Spleen (tissue), 11 donors: ENCODE measurements at regions not wholly inside any gene's neighbourhood (a gene's known extent, or its start where the extent isn't known, plus 50 kb on each side); places are given as distances from the start of the nearest gene placed in this dataset.

Experiments used
- DNase-seq: peaks from one replicate; pipeline ENCODE4 v3.0.0-alpha.2; 2020
- H3K27ac ChIP-seq, 8 donors: fragments of 200-600 bp; sonication (generic) in 7 of 8; 1 replicate in 4 of 8; 2 replicates in 4 of 8; pipeline versions ENCODE4 v1.5.0 to v1.8.0; 2016 to 2021; ENCODE audit warnings: inconsistent platforms in 4 of 8, mild to moderate bottlenecking in 4 of 8, moderate library complexity in 1 of 8
- H3K27me3 ChIP-seq, 7 donors: fragments of 200-600 bp; sonication (generic) in 6 of 7; replicated peaks in 1 of 7; 1 replicate in 4 of 7; 2 replicates in 3 of 7; pipeline versions ENCODE4 v1.5.0 to v1.8.0; 2016 to 2021; ENCODE audit warnings: inconsistent platforms in 3 of 7, mild to moderate bottlenecking in 1 of 7
- H3K36me3 ChIP-seq, 6 donors: fragments of 200-600 bp; sonication (generic) in 5 of 6; 1 replicate in 4 of 6; 2 replicates in 2 of 6; pipeline versions ENCODE4 v1.5.0 to v1.8.0; 2016 to 2021; ENCODE audit warnings: inconsistent platforms in 2 of 6
- H3K4me1 ChIP-seq, 6 donors: fragments of 200-600 bp; sonication (generic) in 5 of 6; 1 replicate in 3 of 6; 2 replicates in 3 of 6; pipeline versions ENCODE4 v1.5.0 to v1.8.0; 2016 to 2021; ENCODE audit warnings: inconsistent platforms in 3 of 6
- H3K4me3 ChIP-seq, 8 donors: fragments of 200-600 bp; sonication (generic) in 7 of 8; 1 replicate in 4 of 8; 2 replicates in 4 of 8; pipeline versions ENCODE4 v1.5.0 to v1.8.0; 2016 to 2021; ENCODE audit warnings: inconsistent platforms in 4 of 8, mild to moderate bottlenecking in 4 of 8, moderate library complexity in 2 of 8
- H3K9me3 ChIP-seq, 8 donors: fragments of 200-600 bp; sonication (generic) in 7 of 8; 1 replicate in 4 of 8; 2 replicates in 4 of 8; pipeline versions ENCODE4 v1.5.0 to v1.8.0; 2016 to 2021; ENCODE audit warnings: inconsistent platforms in 4 of 8
- CTCF ChIP-seq, 11 experiments: fragments of 200-600 bp in 7 of 11; fragments of 450-650 bp in 4 of 11; sonication (generic) in 4 of 11; IDR thresholded peaks in 8 of 11; conservative IDR thresholded peaks in 3 of 11; 1 replicate in 7 of 11; 2 replicates in 4 of 11; pipeline versions ENCODE4 v1.4.0 to v1.8.0; 2016 to 2021; ENCODE audit warnings: antibody characterized with exemption in 11 of 11, inconsistent platforms in 4 of 11, mild to moderate bottlenecking in 1 of 11
- POLR2A ChIP-seq, 3 donors: fragments of 450-650 bp; IDR thresholded peaks; one replicate each; pipeline ENCODE4 v1.5.1; 2017; ENCODE audit warnings: antibody characterized with exemption in 3 of 3, mild to moderate bottlenecking in 1 of 3
- POLR2AphosphoS5 ChIP-seq, 3 donors: sonication (generic); formaldehyde crosslinking; IDR thresholded peaks; one replicate each; pipeline ENCODE4 v1.5.1; 2017; ENCODE audit warnings: antibody characterized with exemption in 3 of 3
- WGBS, 5 donors: extraction: QIAGEN DNeasy Blood & Tissue Kit in 3 of 5; methylation state at CpG; one replicate each; pipeline versions ENCODE4 v1.1.5 to v1.1.7; 2013 to 2018; 5-methylcytosine and 5-hydroxymethylcytosine counted together
- intact Hi-C: fragments of 100-400 bp; cut with DNase I; formaldehyde crosslinking; loops from one replicate; pipeline ENCODE4 v1.15.0; 2023; ENCODE audit warnings: low total_unique reads
- donor health status: healthy with polysubstance abuse.
- donor health status: DM: no; HTN: no; CAD: no; lungs with moderate emphysema.
- donor health status: DM: no; HTN: no; CAD: no.
- donor health status: Bipolar disorder and iron deficiency.
- donor health status: healthy.
- donor health status: DM: no; HTN: no; CAD: no.
- donor health status: DM: yes; HTN: yes; CAD: no.

- no peak overlapping the region for H3K27ac ChIP-seq
- TF ChIP-seq POLR2A (IDR thresholded peaks at IDR 0.05) (no peak), POLR2AphosphoS5 (IDR thresholded peaks at IDR 0.05) (no peak), CTCF (IDR thresholded peaks at IDR 0.05 in 8 of 11, conservative IDR thresholded peaks at IDR 0.05 in 3 of 11) (no peak)
- DNase-seq: no peak
- no peaks in the 10 kb centered on the region for H3K4me1 ChIP-seq
- WGBS, 5 donors: 56 to 92% (median 79%) methylated on average over 1 of the region's 1 CpG
- H3K27me3 ChIP-seq: peaks cover 0 to 3% (median 0%) of the 10 kb centered on the region in 7 donors
- H3K9me3 ChIP-seq: no peaks in the 10 kb centered on the region
- intact Hi-C loops: no loop called here
- H3K36me3 ChIP-seq: no peaks in the 10 kb centered on the region
- no peak overlapping the region for H3K4me3 ChIP-seq
Observed at GRCh38 chrX:42691196-42691595, 86.8 kb downstream of the PPP1R2C start.

- 67 to 100% (median 81%) methylated on average over 2 of the region's 2 CpGs for WGBS, 5 donors
- no peaks in the 10 kb centered on the region for H3K36me3 ChIP-seq
- TF ChIP-seq POLR2AphosphoS5 (IDR thresholded peaks at IDR 0.05): no peak
- no peak for TF ChIP-seq POLR2A (IDR thresholded peaks at IDR 0.05)
- no peak for TF ChIP-seq CTCF (IDR thresholded peaks at IDR 0.05 in 8 of 11, conservative IDR thresholded peaks at IDR 0.05 in 3 of 11)
- H3K27me3 ChIP-seq: peaks cover 0 to 5% (median 0%) of the 10 kb centered on the region in 7 donors
- no peak for DNase-seq
- H3K9me3 ChIP-seq: no peaks in the 10 kb centered on the region
- no peaks in the 10 kb centered on the region for H3K4me1 ChIP-seq
- H3K4me3 ChIP-seq: no peak overlapping the region
- intact Hi-C loops: no loop called here
- no peak overlapping the region for H3K27ac ChIP-seq
Observed at GRCh38 chrX:42686706-42687105, 91.3 kb downstream of the PPP1R2C start.

GRCh38 chrX:42686296-42686695 is 91.7 kb downstream of the PPP1R2C start:
- Histone ChIP-seq H3K27me3 (peaks cover 0 to 5% (median 0%) of the 10 kb centered on the region in 7 donors), H3K27ac (no peak overlapping the region), H3K9me3 (no peaks in the 10 kb centered on the region), H3K36me3 (no peaks in the 10 kb centered on the region), H3K4me1 (no peaks in the 10 kb centered on the region), H3K4me3 (no peak overlapping the region)
- WGBS, 5 donors: 36 to 94% (median 73%) methylated on average over 1 of the region's 1 CpG
- DNase-seq: no peak
- intact Hi-C loops: no loop called here
- TF ChIP-seq POLR2AphosphoS5 (IDR thresholded peaks at IDR 0.05): no peak
- TF ChIP-seq POLR2A (IDR thresholded peaks at IDR 0.05): no peak
- TF ChIP-seq CTCF (IDR thresholded peaks at IDR 0.05 in 8 of 11, conservative IDR thresholded peaks at IDR 0.05 in 3 of 11): no peak

DNA sequence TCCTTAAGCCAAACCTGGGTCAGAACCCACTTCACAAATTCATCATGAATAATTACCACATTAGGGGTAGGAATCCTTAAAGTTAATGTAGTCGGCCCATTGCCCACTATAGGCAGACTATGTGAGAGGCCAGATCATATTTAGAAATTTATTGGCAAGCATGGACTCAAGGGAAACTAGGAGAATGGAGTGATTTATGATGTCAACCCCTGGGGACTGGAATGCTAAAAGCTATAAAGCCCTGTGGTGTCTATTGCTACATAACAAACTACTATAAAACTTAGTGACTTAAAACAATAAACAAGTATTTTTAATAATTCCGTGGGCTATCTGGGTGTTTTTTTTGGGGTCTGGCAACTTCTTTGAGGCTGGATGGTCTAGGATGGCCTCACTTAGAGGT is 93.9 kb downstream of the PPP1R2C start:
- no peaks in the 10 kb centered on the region for H3K4me1 ChIP-seq
- H3K27me3 ChIP-seq: peaks cover 0 to 5% (median 0%) of the 10 kb centered on the region in 7 donors
- no peak overlapping the region for H3K4me3 ChIP-seq
- intact Hi-C loops: no loop called here
- no peaks in the 10 kb centered on the region for H3K9me3 ChIP-seq
- no peak for DNase-seq
- H3K36me3 ChIP-seq: no peaks in the 10 kb centered on the region
- TF ChIP-seq POLR2AphosphoS5 (IDR thresholded peaks at IDR 0.05) (no peak), CTCF (IDR thresholded peaks at IDR 0.05 in 8 of 11, conservative IDR thresholded peaks at IDR 0.05 in 3 of 11) (no peak), POLR2A (IDR thresholded peaks at IDR 0.05) (no peak)
- no peak overlapping the region for H3K27ac ChIP-seq
- 72 to 92% (median 85%) methylated on average over 2 of the region's 2 CpGs for WGBS, 5 donors
